Transverse colon (tissue), 4 donors: ENCODE measurements at regions not wholly inside any gene's neighbourhood (a gene's known extent, or its start where the extent isn't known, plus 50 kb on each side); places are given as distances from the start of the nearest gene placed in this dataset.

Experiments used
- DNase-seq: peaks from one replicate; pipeline ENCODE4 v3.0.0-alpha.2; 2019
- H3K27ac ChIP-seq, 4 donors: fragments of 200-600 bp; sonication (generic); 2 replicates each; pipeline ENCODE4 v1.5.1; 2016 to 2018; ENCODE audit warnings: inconsistent platforms in 4 of 4
- H3K27me3 ChIP-seq: fragments of 200-600 bp; sonication (generic); 2 replicates; pipeline ENCODE4 v1.5.1; 2017; ENCODE audit warnings: inconsistent platforms
- H3K36me3 ChIP-seq, 4 donors: fragments of 200-600 bp; sonication (generic); 2 replicates each; pipeline ENCODE4 v1.5.1; 2017 to 2019; ENCODE audit warnings: inconsistent platforms in 4 of 4
- H3K4me1 ChIP-seq, 4 donors: fragments of 200-600 bp; sonication (generic); 2 replicates each; pipeline ENCODE4 v1.5.1; 2017 to 2020; ENCODE audit warnings: inconsistent platforms in 4 of 4
- H3K4me3 ChIP-seq, 4 donors: fragments of 200-600 bp; sonication (generic); 1 replicate in 1 of 4; 2 replicates in 3 of 4; pipeline versions ENCODE4 v1.5.1 to v1.6.1; 2017 to 2019; ENCODE audit warnings: inconsistent platforms in 4 of 4
- H3K9me3 ChIP-seq, 2 donors: fragments of 200-600 bp; sonication (generic); 2 replicates each; pipeline ENCODE4 v1.5.1; 2017 to 2019; ENCODE audit warnings: inconsistent platforms in 2 of 2
- EP300 ChIP-seq: sonication (generic); formaldehyde crosslinking; IDR thresholded peaks from one replicate; pipeline ENCODE4 v1.6.1; 2017; ENCODE audit warnings: antibody characterized with exemption, low read depth
- POLR2A ChIP-seq: fragments of 450-650 bp; IDR thresholded peaks from one replicate; pipeline ENCODE4 v1.6.1; 2016; ENCODE audit warnings: antibody characterized with exemption, mild to moderate bottlenecking, moderate library complexity
- POLR2AphosphoS5 ChIP-seq, 3 donors: sonication (generic); formaldehyde crosslinking; IDR thresholded peaks; one replicate each; pipeline ENCODE4 v1.6.1; 2016; ENCODE audit warnings: antibody characterized with exemption in 3 of 3
- WGBS, 2 donors: methylation state at CpG; one replicate each; pipeline ENCODE4 v1.1.5; 2018; ENCODE audit warnings: low coverage in 1 of 2; 5-methylcytosine and 5-hydroxymethylcytosine counted together
- in situ Hi-C, 4 donors: fragments of 200-750 bp; cut with MboI; loops; one replicate each; pipeline versions ENCODE4 v1.15.0 to v1.15.1; 2017; ENCODE audit warnings: low sequenced_read_pairs in 3 of 4, low pct_ligation_motif_present in 1 of 4, low pct_unique_long_range_greater_than_20kb in 1 of 4
- intact Hi-C: fragments of 100-400 bp; cut with DNase I; formaldehyde crosslinking; loops from one replicate; pipeline ENCODE4 v1.15.1; 2023; ENCODE audit warnings: low total_unique reads
- TF ChIP-seq, protein P1 (sequence below), 5 experiments: fragments of 200-600 bp in 3 of 5; fragments of 450-650 bp in 2 of 5; sonication (generic) in 3 of 5; IDR thresholded peaks; 1 replicate in 2 of 5; 2 replicates in 3 of 5; pipeline ENCODE4 v1.5.1; 2016 to 2017; ENCODE audit warnings: antibody characterized with exemption in 5 of 5, inconsistent platforms in 3 of 5, mild to moderate bottlenecking in 2 of 5, moderate library complexity in 1 of 5

DNA sequence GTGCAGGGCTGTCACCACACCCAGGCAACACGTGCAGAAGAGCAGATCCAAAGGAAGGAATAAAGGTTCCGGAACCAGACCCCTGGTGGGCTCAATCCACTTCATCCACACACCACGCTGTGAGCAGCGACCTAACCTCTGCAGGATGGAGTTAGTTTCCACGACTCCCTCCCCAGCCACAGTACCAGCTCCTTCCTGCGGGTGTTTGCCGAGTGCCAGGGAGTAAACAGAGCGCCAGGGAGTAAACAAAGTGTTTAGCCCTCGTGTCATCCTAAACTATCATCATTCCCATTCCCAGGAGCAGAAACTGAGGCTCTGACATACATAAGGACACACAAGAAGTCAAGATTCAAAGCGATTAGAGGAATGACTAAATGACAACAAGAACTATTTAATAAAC, 261.3 kb downstream of the MN1 start:
- TF ChIP-seq POLR2AphosphoS5 (IDR thresholded peaks at IDR 0.05) (no peak), POLR2A (no peak), EP300 (no peak)
- TF ChIP-seq, protein P1, sequence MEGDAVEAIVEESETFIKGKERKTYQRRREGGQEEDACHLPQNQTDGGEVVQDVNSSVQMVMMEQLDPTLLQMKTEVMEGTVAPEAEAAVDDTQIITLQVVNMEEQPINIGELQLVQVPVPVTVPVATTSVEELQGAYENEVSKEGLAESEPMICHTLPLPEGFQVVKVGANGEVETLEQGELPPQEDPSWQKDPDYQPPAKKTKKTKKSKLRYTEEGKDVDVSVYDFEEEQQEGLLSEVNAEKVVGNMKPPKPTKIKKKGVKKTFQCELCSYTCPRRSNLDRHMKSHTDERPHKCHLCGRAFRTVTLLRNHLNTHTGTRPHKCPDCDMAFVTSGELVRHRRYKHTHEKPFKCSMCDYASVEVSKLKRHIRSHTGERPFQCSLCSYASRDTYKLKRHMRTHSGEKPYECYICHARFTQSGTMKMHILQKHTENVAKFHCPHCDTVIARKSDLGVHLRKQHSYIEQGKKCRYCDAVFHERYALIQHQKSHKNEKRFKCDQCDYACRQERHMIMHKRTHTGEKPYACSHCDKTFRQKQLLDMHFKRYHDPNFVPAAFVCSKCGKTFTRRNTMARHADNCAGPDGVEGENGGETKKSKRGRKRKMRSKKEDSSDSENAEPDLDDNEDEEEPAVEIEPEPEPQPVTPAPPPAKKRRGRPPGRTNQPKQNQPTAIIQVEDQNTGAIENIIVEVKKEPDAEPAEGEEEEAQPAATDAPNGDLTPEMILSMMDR (IDR thresholded peaks at IDR 0.05), result no peak
- in situ Hi-C loops, result no loop called here
- Histone ChIP-seq H3K4me1 (no peaks in the 10 kb centered on the region), H3K36me3 (no peaks in the 10 kb centered on the region), H3K4me3 (no peak overlapping the region), H3K27me3 (no peaks in the 10 kb centered on the region), H3K9me3 (no peaks in the 10 kb centered on the region), H3K27ac (no peak overlapping the region)
- WGBS, 2 donors, result 65% methylated on average over 10 of the region's 10 CpGs; no CpG with 5 or more reads in 1 of the 2 donors
- intact Hi-C loops, result no loop called here
- no peak for DNase-seq

DNA sequence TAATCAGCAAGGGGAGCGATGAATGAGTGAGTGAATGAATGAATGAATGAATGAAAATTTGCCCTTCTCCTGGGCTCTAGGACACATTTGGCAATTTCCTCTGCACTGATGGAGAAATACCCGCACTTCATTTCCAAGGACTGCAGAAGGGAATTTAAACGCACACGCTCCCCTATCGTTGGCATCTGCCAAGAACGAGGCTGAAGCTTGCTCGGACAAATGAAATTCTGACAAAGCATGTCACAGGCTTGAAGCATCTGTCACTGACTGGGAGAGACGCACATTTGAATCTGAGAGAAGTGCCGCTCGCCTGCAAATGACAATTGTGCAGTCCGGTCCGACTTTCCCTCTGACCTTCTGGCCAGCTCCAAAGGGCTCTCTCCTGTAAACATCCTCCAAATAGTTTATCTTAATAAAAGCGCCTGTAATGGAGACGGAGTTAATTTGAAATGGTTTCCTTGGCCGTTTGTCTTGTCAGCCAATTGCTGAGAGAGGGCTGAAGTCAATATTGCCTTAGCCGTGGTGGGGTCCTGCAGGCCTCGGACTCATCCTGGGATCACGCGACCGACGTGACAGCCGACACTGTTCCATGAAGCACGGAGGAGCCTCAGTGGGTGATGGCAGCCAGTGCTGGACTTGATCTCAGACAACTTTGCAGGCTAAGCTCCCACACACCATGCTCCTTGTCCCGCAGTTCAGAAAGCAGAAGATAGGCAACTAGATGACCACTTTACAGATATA, 260.7 kb downstream of the MN1 start:
- 62 to 70% methylated on average over 10 to 24 of the region's 24 CpGs for WGBS, 2 donors
- in situ Hi-C loops (no loop called here), intact Hi-C loops (no loop called here)

DNA sequence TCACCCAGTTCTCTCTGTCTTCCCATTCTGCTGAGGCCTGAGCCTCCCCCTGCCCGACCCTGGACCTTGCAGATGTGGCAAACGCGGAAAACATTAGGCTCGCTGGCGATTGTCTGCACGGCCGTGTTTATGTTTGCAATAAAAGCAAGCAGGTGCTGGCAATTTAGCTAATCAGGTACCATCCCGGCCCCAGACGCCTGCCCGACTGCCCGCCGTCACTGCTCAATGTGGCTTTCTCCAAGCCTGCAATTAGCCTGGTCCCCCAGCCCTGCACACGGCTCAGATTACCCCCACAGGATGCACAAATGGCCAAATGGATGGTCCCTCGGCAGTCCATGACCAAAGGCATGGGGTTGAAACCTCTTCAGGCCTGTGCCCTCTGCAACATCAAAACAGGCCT, 259.7 kb downstream of the MN1 start:
- H3K4me1 ChIP-seq, result no peaks in the 10 kb centered on the region

More for the DNA sequence above, 260.7 kb downstream of the MN1 start:
- TF ChIP-seq POLR2A (no peak), EP300 (no peak), POLR2AphosphoS5 (IDR thresholded peaks at IDR 0.05) (no peak)
- TF ChIP-seq, protein P1 (IDR thresholded peaks at IDR 0.05), result no peak
- no peak overlapping the region for H3K4me3 ChIP-seq
- no peaks in the 10 kb centered on the region for H3K9me3 ChIP-seq
- no peak overlapping the region for H3K27ac ChIP-seq
- DNase-seq, result no peak
- H3K27me3 ChIP-seq, result no peaks in the 10 kb centered on the region
- H3K4me1 ChIP-seq, result no peaks in the 10 kb centered on the region
- H3K36me3 ChIP-seq, result no peaks in the 10 kb centered on the region

DNA sequence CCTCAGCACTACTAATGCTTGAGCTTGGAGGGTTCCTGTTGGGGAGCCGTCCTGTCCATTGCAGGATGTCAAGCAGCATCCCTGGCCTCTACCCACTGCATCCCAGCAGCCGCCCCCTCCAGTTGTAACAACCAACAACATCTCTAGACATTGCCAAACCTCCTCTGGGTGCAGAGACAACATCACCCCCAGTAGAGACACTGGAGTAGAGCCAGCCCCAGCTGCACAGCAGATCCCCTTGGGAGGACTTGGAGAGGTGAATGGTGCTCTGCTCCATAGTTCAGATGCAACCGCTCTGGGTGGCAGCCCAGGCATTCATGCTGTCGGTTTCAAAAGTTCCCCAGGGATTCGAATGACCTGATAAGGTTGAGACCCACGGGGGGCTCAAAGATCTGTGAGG, 259.0 kb downstream of the MN1 start:
- no peak for TF ChIP-seq POLR2A
- TF ChIP-seq POLR2AphosphoS5 (IDR thresholded peaks at IDR 0.05), result no peak
- TF ChIP-seq, protein P1 (IDR thresholded peaks at IDR 0.05), result no peak
- no peak for TF ChIP-seq EP300
- WGBS, 2 donors, result 74% methylated on average over 6 of the region's 6 CpGs; no CpG with 5 or more reads in 1 of the 2 donors
- intact Hi-C loops (no loop called here), in situ Hi-C loops (no loop called here)
- H3K9me3 ChIP-seq, result no peaks in the 10 kb centered on the region
- H3K4me3 ChIP-seq, result no peak overlapping the region
- no peaks in the 10 kb centered on the region for H3K27me3 ChIP-seq
- H3K4me1 ChIP-seq, result no peaks in the 10 kb centered on the region
- H3K27ac ChIP-seq, result no peak overlapping the region
- no peaks in the 10 kb centered on the region for H3K36me3 ChIP-seq
- no peak for DNase-seq

More for the DNA sequence above, 259.7 kb downstream of the MN1 start:
- in situ Hi-C loops, result no loop called here
- 54% methylated on average over 14 of the region's 14 CpGs; no CpG with 5 or more reads in 1 of the 2 donors for WGBS, 2 donors
- H3K4me3 ChIP-seq, result no peak overlapping the region
- TF ChIP-seq, protein P1 (IDR thresholded peaks at IDR 0.05), result no peak
- no peak for TF ChIP-seq EP300
- TF ChIP-seq POLR2A, result no peak
- TF ChIP-seq POLR2AphosphoS5 (IDR thresholded peaks at IDR 0.05), result no peak
- no peak overlapping the region for H3K27ac ChIP-seq
- DNase-seq, result no peak
- H3K27me3 ChIP-seq, result no peaks in the 10 kb centered on the region
- no peaks in the 10 kb centered on the region for H3K36me3 ChIP-seq
- intact Hi-C loops, result no loop called here
- no peaks in the 10 kb centered on the region for H3K9me3 ChIP-seq
